ENCODE measurements at regions not wholly inside any gene's neighbourhood (a gene's known extent, or its start where the extent isn't known, plus 50 kb on each side); places are given as distances from the start of the nearest gene placed in this dataset.

DNA sequence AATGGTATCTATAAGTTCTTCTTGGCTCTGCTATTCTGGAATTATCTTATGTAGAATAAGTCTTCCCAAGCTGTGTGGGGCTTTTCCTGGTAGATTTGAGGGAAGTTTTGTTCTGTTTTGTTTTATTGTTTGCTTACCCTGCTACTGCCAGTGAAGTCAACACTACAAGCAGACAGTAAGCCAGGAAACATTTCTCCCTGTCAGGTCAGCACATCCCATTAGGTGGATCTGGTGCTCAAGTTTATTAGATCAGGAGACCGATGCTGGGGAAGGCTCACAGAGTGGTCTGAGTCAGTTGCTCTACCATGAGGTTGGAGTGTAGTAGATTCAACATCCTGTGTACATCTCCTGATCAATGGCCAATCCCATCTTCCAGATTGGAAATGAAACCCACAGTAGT lies 79.1 kb downstream of the ADRB2 start:
- CTCF ChIA-PET = interaction anchor here (0.7 kb wide), 1 partner anchor 41 kb away, joined by 3 read pairs; no protein-coding TSS in a partner anchor
- DNase-seq (ENCODE audit: low spot score) = no peak
- POLR2A ChIA-PET (ENCODE audit: low non-redundant PET) = no interaction called here
- no peak overlapping the region for H3K27ac ChIP-seq
- TF ChIP-seq, protein P1, sequence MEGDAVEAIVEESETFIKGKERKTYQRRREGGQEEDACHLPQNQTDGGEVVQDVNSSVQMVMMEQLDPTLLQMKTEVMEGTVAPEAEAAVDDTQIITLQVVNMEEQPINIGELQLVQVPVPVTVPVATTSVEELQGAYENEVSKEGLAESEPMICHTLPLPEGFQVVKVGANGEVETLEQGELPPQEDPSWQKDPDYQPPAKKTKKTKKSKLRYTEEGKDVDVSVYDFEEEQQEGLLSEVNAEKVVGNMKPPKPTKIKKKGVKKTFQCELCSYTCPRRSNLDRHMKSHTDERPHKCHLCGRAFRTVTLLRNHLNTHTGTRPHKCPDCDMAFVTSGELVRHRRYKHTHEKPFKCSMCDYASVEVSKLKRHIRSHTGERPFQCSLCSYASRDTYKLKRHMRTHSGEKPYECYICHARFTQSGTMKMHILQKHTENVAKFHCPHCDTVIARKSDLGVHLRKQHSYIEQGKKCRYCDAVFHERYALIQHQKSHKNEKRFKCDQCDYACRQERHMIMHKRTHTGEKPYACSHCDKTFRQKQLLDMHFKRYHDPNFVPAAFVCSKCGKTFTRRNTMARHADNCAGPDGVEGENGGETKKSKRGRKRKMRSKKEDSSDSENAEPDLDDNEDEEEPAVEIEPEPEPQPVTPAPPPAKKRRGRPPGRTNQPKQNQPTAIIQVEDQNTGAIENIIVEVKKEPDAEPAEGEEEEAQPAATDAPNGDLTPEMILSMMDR (conservative IDR thresholded peaks at IDR 0.05; ENCODE audit: low read depth) = no peak

DNA sequence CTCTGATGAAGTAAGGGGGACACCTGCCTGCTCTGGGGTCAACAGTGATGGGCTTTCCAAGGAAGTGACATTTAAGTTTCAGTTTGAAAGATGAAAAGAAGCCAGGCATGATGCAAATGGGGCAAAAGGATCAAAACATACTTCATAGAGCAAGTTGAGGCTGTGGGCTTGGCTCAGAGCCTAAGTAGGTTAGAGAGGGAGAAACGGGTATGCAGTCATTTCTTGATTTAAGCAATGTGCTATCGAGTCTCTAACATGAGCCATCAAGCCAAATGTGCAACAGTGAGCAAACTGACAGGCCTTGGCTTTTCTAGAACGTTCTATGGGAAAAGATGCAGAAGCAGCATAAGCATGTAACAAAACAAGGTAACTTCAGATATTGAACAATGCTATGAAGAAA lies 80.6 kb downstream of the ADRB2 start:
- CTCF ChIA-PET = no interaction called here
- DNase-seq (ENCODE audit: low spot score) = no peak
- POLR2A ChIA-PET (ENCODE audit: low non-redundant PET) = no interaction called here
- TF ChIP-seq, protein P1 (conservative IDR thresholded peaks at IDR 0.05; ENCODE audit: low read depth) = no peak
- H3K27ac ChIP-seq = no peak overlapping the region

DNA sequence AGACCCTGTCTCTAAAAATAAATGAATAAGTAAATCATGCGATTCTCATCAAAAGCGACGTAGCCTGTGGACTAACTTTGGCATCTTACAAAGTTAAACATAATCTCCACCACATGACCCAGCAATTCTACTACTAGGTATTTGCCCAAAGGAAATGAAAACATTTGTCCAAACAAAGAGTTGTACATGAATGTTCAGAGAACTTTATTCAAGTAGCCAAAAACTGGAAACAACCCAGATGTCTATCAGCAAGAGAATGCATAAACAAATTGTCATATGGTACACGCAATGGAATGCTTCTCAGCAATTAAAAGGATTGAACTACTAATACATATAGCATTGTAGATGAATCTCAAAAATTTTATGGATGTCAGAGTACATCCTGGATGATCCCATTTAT lies 82.6 kb downstream of the ADRB2 start:
- TF ChIP-seq, protein P1 (conservative IDR thresholded peaks at IDR 0.05; ENCODE audit: low read depth) = no peak
- no peak for DNase-seq (ENCODE audit: low spot score)
- ChIA-PET POLR2A (ENCODE audit: low non-redundant PET) (no interaction called here), CTCF (no interaction called here)
- no peak overlapping the region; the same call in 1 of the 2 replicates for H3K27ac ChIP-seq

DNA sequence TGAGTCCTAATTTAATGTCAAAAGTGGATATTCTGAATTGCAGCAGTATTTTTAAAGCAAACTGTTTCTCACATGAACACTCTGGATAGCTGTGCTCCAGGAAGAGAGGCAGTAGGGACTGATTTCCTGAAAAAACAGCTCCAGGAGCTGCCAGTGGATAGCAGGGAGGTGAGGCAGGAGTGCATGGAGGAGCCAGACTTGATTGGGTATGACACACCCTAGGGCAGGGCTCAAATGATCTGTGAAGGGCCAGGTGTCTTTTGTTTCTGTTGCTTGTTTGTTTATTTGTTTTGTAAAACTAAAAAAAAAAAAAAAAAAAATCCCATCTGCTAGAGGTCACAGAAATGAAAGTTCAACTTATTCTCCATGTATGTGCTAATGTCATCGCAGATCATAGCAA lies 83.4 kb downstream of the ADRB2 start:
- H3K27ac ChIP-seq = peak overlapping the region; percentile 97
- POLR2A ChIA-PET (ENCODE audit: low non-redundant PET) = interaction anchor here (0.7 kb wide), 1 partner anchor 38 kb away, joined by 3 read pairs; no protein-coding TSS in a partner anchor
- TF ChIP-seq, protein P1 (conservative IDR thresholded peaks at IDR 0.05; ENCODE audit: low read depth) = no peak
- no peak for DNase-seq (ENCODE audit: low spot score)
- CTCF ChIA-PET = no interaction called here

DNA sequence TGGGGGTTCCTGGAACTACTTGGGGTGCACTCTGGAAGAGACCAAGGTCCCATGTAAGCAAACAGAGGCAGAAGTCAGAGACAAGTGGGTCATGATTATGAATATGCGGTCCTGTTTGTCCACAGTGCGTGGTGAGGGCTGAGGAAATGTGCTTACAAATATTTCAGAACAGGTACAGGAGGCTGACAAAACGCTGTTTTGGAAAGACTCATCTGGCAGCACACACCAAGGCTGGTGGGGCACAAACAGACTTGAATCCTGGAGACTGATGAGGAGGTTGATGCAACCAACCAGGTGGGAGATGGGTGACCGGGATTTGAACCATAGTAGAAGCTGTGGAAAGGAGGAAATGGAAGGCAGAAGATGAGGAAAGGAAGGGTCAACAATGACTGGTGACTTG lies 83.8 kb downstream of the ADRB2 start:
- ChIA-PET CTCF (no interaction called here), POLR2A (ENCODE audit: low non-redundant PET) (no interaction called here)
- H3K27ac ChIP-seq = peak overlapping the region; percentile 97
- peak; percentile 37 for DNase-seq (ENCODE audit: low spot score)
- TF ChIP-seq, protein P1 (conservative IDR thresholded peaks at IDR 0.05; ENCODE audit: low read depth) = no peak

DNA sequence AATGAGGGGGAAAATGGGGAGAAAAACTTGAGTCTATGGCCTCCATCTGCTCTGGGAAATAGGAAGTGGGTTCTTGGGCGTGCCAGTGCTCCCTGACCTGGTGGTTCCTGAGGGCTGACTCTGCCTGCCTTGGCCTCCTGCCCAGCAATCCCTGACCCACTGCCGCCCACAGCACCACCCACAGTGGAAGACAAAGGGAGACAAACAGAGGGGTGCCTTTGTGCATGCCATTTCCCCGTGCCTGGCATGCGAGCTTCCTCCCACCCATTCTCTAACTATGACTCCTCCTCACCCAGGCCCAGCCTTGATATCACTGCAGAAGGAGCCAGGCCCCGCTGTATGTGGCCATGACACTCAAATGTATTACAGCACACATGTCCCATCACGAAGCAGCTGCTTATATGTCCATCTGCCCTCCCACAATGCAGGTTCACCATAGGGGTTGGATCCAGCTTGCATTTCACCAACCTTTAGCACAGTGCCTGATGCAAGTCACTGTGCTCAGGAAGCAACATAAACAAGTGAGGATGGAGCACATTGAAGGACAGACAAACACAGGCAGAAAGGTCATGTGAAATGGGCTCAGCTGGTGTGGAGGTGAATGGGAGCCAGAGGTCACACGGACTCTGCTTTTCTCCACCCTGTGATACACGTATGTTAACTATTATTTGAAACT lies 84.4 kb downstream of the ADRB2 start:
- H3K27ac ChIP-seq = peak overlapping the region; percentile 97
- POLR2A ChIA-PET (ENCODE audit: low non-redundant PET) = no interaction called here
- peak; percentile 88 for DNase-seq (ENCODE audit: low spot score)
- TF ChIP-seq, protein P1 (conservative IDR thresholded peaks at IDR 0.05; ENCODE audit: low read depth) = no peak
- CTCF ChIA-PET = interaction anchor here (0.6 to 0.8 kb wide), 3 partner anchors 19 to 204 kb away, joined by 3 read pairs; no protein-coding TSS in a partner anchor
